ENCODE measurements at regions not wholly inside any gene's neighbourhood (a gene's known extent, or its start where the extent isn't known, plus 50 kb on each side); places are given as distances from the start of the nearest gene placed in this dataset.

DNA sequence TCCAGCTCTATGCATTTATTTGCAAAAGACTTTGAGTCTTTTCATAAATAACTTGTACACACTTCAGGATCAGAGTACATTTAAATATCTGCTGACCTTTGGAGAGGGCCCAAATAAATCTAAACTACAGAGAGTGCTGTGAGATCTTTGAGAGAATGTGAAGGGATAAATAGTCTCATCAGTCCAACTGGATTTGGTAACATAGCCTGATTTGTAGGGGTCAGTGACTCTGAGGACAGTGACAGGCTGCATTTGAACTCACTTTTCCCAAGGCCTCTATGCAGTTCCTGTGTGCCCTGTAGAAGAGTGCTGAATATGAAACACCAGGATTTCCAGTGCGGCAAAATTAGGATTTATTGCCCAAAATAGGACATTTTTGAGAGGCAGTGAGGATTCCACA, 136.2 kb downstream of the ZPLD1 start:
- Histone ChIP-seq H3K9ac (ENCODE audit: low read length in 3 of 3) (no peak overlapping the region), H3K36me3 (ENCODE audit: control insufficient read depth in 2 of 3, insufficient read depth in 3 of 3, low read length in 3 of 3) (no peaks in the 10 kb centered on the region), H3K27ac (ENCODE audit: low read depth in 2 of 2, low read length in 2 of 2) (no peak overlapping the region), H3K9me3 (ENCODE audit: control insufficient read depth in 2 of 3, insufficient read depth in 1 of 3, low read length in 3 of 3) (no peaks in the 10 kb centered on the region), H3K4me1 (ENCODE audit: control insufficient read depth in 2 of 3, insufficient read depth in 2 of 3, low read depth in 1 of 3, low read length in 3 of 3) (no peaks in the 10 kb centered on the region), H3K27me3 (ENCODE audit: control insufficient read depth, insufficient read depth, low read length) (no peaks in the 10 kb centered on the region), H3K4me3 (ENCODE audit: low read length in 3 of 3) (no peak overlapping the region)
- FAIRE-seq (no peak), DNase-seq (no peak)
- TF ChIP-seq, protein P1, sequence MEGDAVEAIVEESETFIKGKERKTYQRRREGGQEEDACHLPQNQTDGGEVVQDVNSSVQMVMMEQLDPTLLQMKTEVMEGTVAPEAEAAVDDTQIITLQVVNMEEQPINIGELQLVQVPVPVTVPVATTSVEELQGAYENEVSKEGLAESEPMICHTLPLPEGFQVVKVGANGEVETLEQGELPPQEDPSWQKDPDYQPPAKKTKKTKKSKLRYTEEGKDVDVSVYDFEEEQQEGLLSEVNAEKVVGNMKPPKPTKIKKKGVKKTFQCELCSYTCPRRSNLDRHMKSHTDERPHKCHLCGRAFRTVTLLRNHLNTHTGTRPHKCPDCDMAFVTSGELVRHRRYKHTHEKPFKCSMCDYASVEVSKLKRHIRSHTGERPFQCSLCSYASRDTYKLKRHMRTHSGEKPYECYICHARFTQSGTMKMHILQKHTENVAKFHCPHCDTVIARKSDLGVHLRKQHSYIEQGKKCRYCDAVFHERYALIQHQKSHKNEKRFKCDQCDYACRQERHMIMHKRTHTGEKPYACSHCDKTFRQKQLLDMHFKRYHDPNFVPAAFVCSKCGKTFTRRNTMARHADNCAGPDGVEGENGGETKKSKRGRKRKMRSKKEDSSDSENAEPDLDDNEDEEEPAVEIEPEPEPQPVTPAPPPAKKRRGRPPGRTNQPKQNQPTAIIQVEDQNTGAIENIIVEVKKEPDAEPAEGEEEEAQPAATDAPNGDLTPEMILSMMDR (IDR thresholded peaks at IDR 0.05; ENCODE audit: borderline replicate concordance, extremely low read depth, insufficient read depth), result no peak
- intact Hi-C loops (cut with DNase I), result no loop called here

- H3K9ac ChIP-seq (ENCODE audit: low read length in 3 of 3), result no peak overlapping the region
- FAIRE-seq (no peak), DNase-seq (no peak)
- intact Hi-C loops (cut with DNase I), result no loop called here
- no peaks in the 10 kb centered on the region for H3K27me3 ChIP-seq (ENCODE audit: control insufficient read depth, insufficient read depth, low read length)
- no peak overlapping the region for H3K27ac ChIP-seq (ENCODE audit: low read depth in 2 of 2, low read length in 2 of 2)
- H3K9me3 ChIP-seq (ENCODE audit: control insufficient read depth in 2 of 3, insufficient read depth in 1 of 3, low read length in 3 of 3), result no peaks in the 10 kb centered on the region
- H3K4me1 ChIP-seq (ENCODE audit: control insufficient read depth in 2 of 3, insufficient read depth in 2 of 3, low read depth in 1 of 3, low read length in 3 of 3), result no peaks in the 10 kb centered on the region
- H3K4me3 ChIP-seq (ENCODE audit: low read length in 3 of 3), result no peak overlapping the region
- no peaks in the 10 kb centered on the region for H3K36me3 ChIP-seq (ENCODE audit: control insufficient read depth in 2 of 3, insufficient read depth in 3 of 3, low read length in 3 of 3)
- TF ChIP-seq, protein P1 (IDR thresholded peaks at IDR 0.05; ENCODE audit: borderline replicate concordance, extremely low read depth, insufficient read depth), result no peak
These were observed 137.0 kb downstream of the ZPLD1 start for GRCh38 chr3:102571720-102572384.

GRCh38 chr3:102573483-102574028, 138.7 kb downstream of the ZPLD1 start:
- Histone ChIP-seq H3K4me3 (ENCODE audit: low read length in 3 of 3) (no peak overlapping the region), H3K27me3 (ENCODE audit: control insufficient read depth, insufficient read depth, low read length) (no peaks in the 10 kb centered on the region), H3K4me1 (ENCODE audit: control insufficient read depth in 2 of 3, insufficient read depth in 2 of 3, low read depth in 1 of 3, low read length in 3 of 3) (no peaks in the 10 kb centered on the region), H3K9me3 (ENCODE audit: control insufficient read depth in 2 of 3, insufficient read depth in 1 of 3, low read length in 3 of 3) (no peaks in the 10 kb centered on the region), H3K9ac (ENCODE audit: low read length in 3 of 3) (no peak overlapping the region), H3K27ac (ENCODE audit: low read depth in 2 of 2, low read length in 2 of 2) (no peak overlapping the region), H3K36me3 (ENCODE audit: control insufficient read depth in 2 of 3, insufficient read depth in 3 of 3, low read length in 3 of 3) (no peaks in the 10 kb centered on the region)
- FAIRE-seq, result no peak
- no peak for DNase-seq
- TF ChIP-seq, protein P1 (IDR thresholded peaks at IDR 0.05; ENCODE audit: borderline replicate concordance, extremely low read depth, insufficient read depth), result no peak
- intact Hi-C loops (cut with DNase I), result no loop called here
